Suprapubic skin (tissue), 4 donors: ENCODE measurements at regions not wholly inside any gene's neighbourhood (a gene's known extent, or its start where the extent isn't known, plus 50 kb on each side); places are given as distances from the start of the nearest gene placed in this dataset.

Source experiments
- CTCF ChIP-seq, 2 donors: fragments of 200-600 bp in 1 of 2; fragments of 450-650 bp in 1 of 2; sonication (generic) in 1 of 2; IDR thresholded peaks; one replicate each; pipeline ENCODE4 v1.5.1; 2016 to 2019; ENCODE audit warnings: antibody characterized with exemption in 2 of 2, mild to moderate bottlenecking in 1 of 2, moderate library complexity in 1 of 2
- POLR2A ChIP-seq, 2 donors: fragments of 450-650 bp; IDR thresholded peaks; one replicate each; pipeline ENCODE4 v1.6.1; 2017; ENCODE audit warnings: antibody characterized with exemption in 2 of 2, mild to moderate bottlenecking in 2 of 2, moderate library complexity in 2 of 2
- POLR2AphosphoS5 ChIP-seq, 3 donors: sonication (generic); formaldehyde crosslinking; IDR thresholded peaks; one replicate each; pipeline ENCODE4 v1.6.1; 2017; ENCODE audit warnings: antibody characterized with exemption in 3 of 3

GRCh38 chr16:72523087-72523486, 351.1 kb upstream of the PMFBP1 start:
- no peak for TF ChIP-seq CTCF (IDR thresholded peaks at IDR 0.05)
- no peak for TF ChIP-seq POLR2AphosphoS5 (IDR thresholded peaks at IDR 0.05)
- TF ChIP-seq POLR2A (IDR thresholded peaks at IDR 0.05) = no peak
